ENCODE measurements at regions not wholly inside any gene's neighbourhood (a gene's known extent, or its start where the extent isn't known, plus 50 kb on each side); places are given as distances from the start of the nearest gene placed in this dataset.
A peak's percentile ranks its signal among the peaks of the same experiment; 100 is the strongest.

- TF ChIP-seq CTCF (IDR thresholded peaks at IDR 0.05), result no peak
- TF ChIP-seq USF2 (CRISPR knock-in tag; IDR thresholded peaks at IDR 0.05), result no peak
- no peak for TF ChIP-seq ATF2 (CRISPR knock-in tag; IDR thresholded peaks at IDR 0.05; ENCODE audit: borderline replicate concordance, low read depth)
- no peak for TF ChIP-seq MAX (CRISPR knock-in tag; IDR thresholded peaks at IDR 0.05)
- TF ChIP-seq STAT6 (CRISPR knock-in tag; conservative IDR thresholded peaks at IDR 0.05; ENCODE audit: low read depth), result no peak
- TF ChIP-seq ZNF232 (CRISPR knock-in tag; IDR thresholded peaks at IDR 0.05), result no peak
- TF ChIP-seq NR1H2 (CRISPR knock-in tag; IDR thresholded peaks at IDR 0.05), result no peak
- TF ChIP-seq ARID4B (CRISPR knock-in tag; IDR thresholded peaks at IDR 0.05; ENCODE audit: borderline replicate concordance), result no peak
- TF ChIP-seq PRDM15 (CRISPR knock-in tag; IDR thresholded peaks at IDR 0.05), result no peak
- TF ChIP-seq TEAD4 (CRISPR knock-in tag; IDR thresholded peaks at IDR 0.05), result no peak
- TF ChIP-seq ZNF317 (CRISPR knock-in tag; IDR thresholded peaks at IDR 0.05; ENCODE audit: borderline replicate concordance, low read depth), result peak; percentile 86
- TF ChIP-seq ZNF416 (CRISPR knock-in tag; IDR thresholded peaks at IDR 0.05), result no peak
- no peak for TF ChIP-seq ZNF121 (CRISPR knock-in tag; IDR thresholded peaks at IDR 0.05)
- TF ChIP-seq ZNF281 (CRISPR knock-in tag; IDR thresholded peaks at IDR 0.05), result no peak
Observed at GRCh38 chr12:24143928-24144327, 194.5 kb upstream of the SOX5 start.

Data from WTC11 (cell line).